ENCODE measurements at regions not wholly inside any gene's neighbourhood (a gene's known extent, or its start where the extent isn't known, plus 50 kb on each side); places are given as distances from the start of the nearest gene placed in this dataset.
A peak's percentile ranks its signal among the peaks of the same experiment; 100 is the strongest.

DNA sequence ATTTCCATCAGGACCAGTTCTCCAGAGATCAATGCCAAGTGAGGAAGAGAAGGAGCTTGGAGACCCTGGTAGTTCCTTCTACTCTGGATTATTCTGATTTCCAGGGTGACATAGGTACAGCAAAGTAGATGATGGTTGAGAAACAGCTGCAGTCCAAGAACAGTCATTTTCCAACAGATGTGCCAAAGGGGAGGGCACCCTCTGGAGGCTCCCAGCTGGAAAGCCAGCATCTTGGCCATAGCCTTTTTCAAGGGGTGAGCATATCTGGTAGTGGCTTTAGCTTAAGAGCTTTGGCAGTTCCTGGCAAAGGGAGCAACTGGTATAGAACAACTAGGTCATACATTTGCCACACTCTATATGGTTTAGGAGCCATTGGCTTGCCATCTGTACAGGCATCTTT is 492.7 kb downstream of the RASEF start:
- Histone ChIP-seq H3K23ac (ENCODE audit: insufficient read length, low read depth, low read length) (no peak overlapping the region), H3K56ac (ENCODE audit: insufficient read length, low read depth, low read length) (no peak overlapping the region), H4K8ac (replicated peaks; ENCODE audit: insufficient read length, low read depth, low read length) (no peak overlapping the region), H3K79me2 (ENCODE audit: insufficient read depth, low read length) (no peaks in the 10 kb centered on the region), H3K23me2 (ENCODE audit: insufficient read length, low read depth, low read length, poor library complexity, severe bottlenecking) (no peaks in the 10 kb centered on the region), H3K9me3 (ENCODE audit: control insufficient read depth, low read depth, low read length) (no peaks in the 10 kb centered on the region), H3K18ac (ENCODE audit: insufficient read length, low read depth, low read length) (no peak overlapping the region), H3K79me1 (ENCODE audit: insufficient read depth, low read depth, low read length, poor library complexity, severe bottlenecking) (no peaks in the 10 kb centered on the region), H3K4me2 (ENCODE audit: insufficient read depth, insufficient read length, low read length) (no peak overlapping the region), H3K14ac (ENCODE audit: insufficient read depth, low read length) (no peak overlapping the region), H2BK15ac (ENCODE audit: low read depth, low read length) (no peak overlapping the region), H2AFZ (ENCODE audit: low read length) (no peak overlapping the region), H3K4me1 (ENCODE audit: insufficient read depth, low read length) (no peaks in the 10 kb centered on the region), H2BK20ac (ENCODE audit: low read depth, low read length, poor library complexity, severe bottlenecking) (no peak overlapping the region), H4K20me1 (ENCODE audit: control insufficient read depth, insufficient read depth, insufficient read length) (no peaks in the 10 kb centered on the region), H4K5ac (ENCODE audit: insufficient read length, low read depth, low read length) (no peak overlapping the region), H3K4ac (ENCODE audit: low read depth, low read length) (no peak overlapping the region), H2BK12ac (ENCODE audit: insufficient read length, low read depth, low read length) (no peak overlapping the region), H3T11ph (ENCODE audit: low read length) (no peak overlapping the region), H4K91ac (ENCODE audit: insufficient read length, low read depth, low read length) (no peak overlapping the region), H3K27me3 (ENCODE audit: insufficient read depth, low read length) (no peaks in the 10 kb centered on the region), H2BK5ac (ENCODE audit: insufficient read length, low read length) (no peak overlapping the region), H3K9ac (ENCODE audit: extremely low read depth, insufficient read length, low read length) (no peak overlapping the region), H2BK120ac (ENCODE audit: low read depth, low read length, poor library complexity, severe bottlenecking) (no peak overlapping the region), H3K27ac (ENCODE audit: insufficient read length, low read depth, low read length) (no peak overlapping the region), H2AK5ac (ENCODE audit: insufficient read length, low read length) (no peak overlapping the region)
- no peaks in the 10 kb centered on the region for H3K27me3 Mint-ChIP-seq (ENCODE audit: low read depth)
- DNase-seq, result no peak
- H3K27ac Mint-ChIP-seq, result no peak overlapping the region
- no peak overlapping the region for H3K4me3 Mint-ChIP-seq
- H3K4me1 Mint-ChIP-seq, result peaks cover 0 to 3% of the 10 kb centered on the region in 2 experiments; a peak in 2 of 4 replicates
- peaks cover 3 to 16% (median 4%) of the 10 kb centered on the region in 3 experiments; a peak in 5 of 7 replicates for H3K36me3 Mint-ChIP-seq (ENCODE audit: insufficient read depth in 1 of 3, low read depth in 3 of 3)
- TF ChIP-seq CTCF (conservative IDR thresholded peaks at IDR 0.05), result 0 out of 3 replicates have a peak, but pooled peaks have one; percentile 20
- peaks cover 13 to 15% of the 10 kb centered on the region in 2 experiments for H3K9me3 Mint-ChIP-seq
